Type B pancreatic cell (in vitro differentiated cells): ENCODE measurements at regions not wholly inside any gene's neighbourhood (a gene's known extent, or its start where the extent isn't known, plus 50 kb on each side); places are given as distances from the start of the nearest gene placed in this dataset.

ENCODE experiments used
- DNase-seq: peaks from one replicate; pipeline ENCODE4 v3.0.0; 2021; ENCODE audit warnings: mixed read lengths; ENCODE audit not compliant: unreplicated experiment; ENCODE audit errors: extremely low spot score
- H3K27ac Mint-ChIP-seq: 2 replicates; pipeline ENCODE4 v1.8.0; 2021; ENCODE audit warnings: mild to moderate bottlenecking, mixed read lengths
- H3K27me3 Mint-ChIP-seq: 2 replicates; pipeline ENCODE4 v1.8.0; 2021; ENCODE audit warnings: mixed read lengths
- H3K36me3 Mint-ChIP-seq: 2 replicates; pipeline ENCODE4 v1.8.0; 2021; ENCODE audit warnings: mixed read lengths
- H3K4me1 Mint-ChIP-seq: one replicate; pipeline ENCODE4 v1.8.0; 2021; ENCODE audit warnings: mixed read lengths; ENCODE audit not compliant: unreplicated experiment
- H3K4me3 Mint-ChIP-seq: 2 replicates; pipeline ENCODE4 v1.8.0; 2021; ENCODE audit warnings: mild to moderate bottlenecking, mixed read lengths
- H3K9me3 Mint-ChIP-seq: 2 replicates; pipeline ENCODE4 v1.8.0; 2021; ENCODE audit warnings: mixed read lengths
- CTCF ChIP-seq: fragments of 200-600 bp; sonication (generic); conservative IDR thresholded peaks from 2 replicates; pipeline ENCODE4 v1.5.0; 2021; ENCODE audit warnings: antibody characterized with exemption, mild to moderate bottlenecking

GRCh38 chr11:23696688-23697415, 800.0 kb upstream of the LUZP2 start:
- Mint-ChIP-seq H3K36me3 (no peaks in the 10 kb centered on the region), H3K27ac (no peak overlapping the region), H3K27me3 (no peaks in the 10 kb centered on the region), H3K4me1 (no peaks in the 10 kb centered on the region), H3K9me3 (no peaks in the 10 kb centered on the region), H3K4me3 (no peak overlapping the region)
- TF ChIP-seq CTCF: no peak
- DNase-seq: no peak

GRCh38 chr11:23704183-23704582, 792.7 kb upstream of the LUZP2 start:
- H3K36me3 Mint-ChIP-seq: no peaks in the 10 kb centered on the region
- no peaks in the 10 kb centered on the region for H3K27me3 Mint-ChIP-seq
- H3K27ac Mint-ChIP-seq: no peak overlapping the region
- no peak for TF ChIP-seq CTCF
- no peak for DNase-seq
- peaks cover 5% of the 10 kb centered on the region for H3K9me3 Mint-ChIP-seq
- H3K4me1 Mint-ChIP-seq: no peaks in the 10 kb centered on the region
- no peak overlapping the region for H3K4me3 Mint-ChIP-seq

GRCh38 chr11:23711981-23712380, 784.9 kb upstream of the LUZP2 start:
- Mint-ChIP-seq H3K27me3 (no peaks in the 10 kb centered on the region), H3K4me3 (no peak overlapping the region), H3K4me1 (no peaks in the 10 kb centered on the region), H3K9me3 (peaks cover 5% of the 10 kb centered on the region), H3K36me3 (no peaks in the 10 kb centered on the region), H3K27ac (no peak overlapping the region)
- DNase-seq: no peak
- no peak for TF ChIP-seq CTCF

- Mint-ChIP-seq H3K9me3 (peaks cover 7% of the 10 kb centered on the region), H3K27me3 (no peaks in the 10 kb centered on the region), H3K4me1 (no peaks in the 10 kb centered on the region), H3K36me3 (no peaks in the 10 kb centered on the region), H3K4me3 (no peak overlapping the region), H3K27ac (no peak overlapping the region)
- DNase-seq: no peak
- TF ChIP-seq CTCF: no peak
Observed at GRCh38 chr11:23719016-23719415, 777.8 kb upstream of the LUZP2 start.

GRCh38 chr11:23723861-23724260, 773.0 kb upstream of the LUZP2 start:
- no peaks in the 10 kb centered on the region for H3K27me3 Mint-ChIP-seq

More at GRCh38 chr11:23723861-23724260, 773.0 kb upstream of the LUZP2 start:
- DNase-seq: no peak
- no peak for TF ChIP-seq CTCF
- Mint-ChIP-seq H3K27ac (no peak overlapping the region), H3K4me3 (no peak overlapping the region), H3K9me3 (no peaks in the 10 kb centered on the region), H3K36me3 (no peaks in the 10 kb centered on the region), H3K4me1 (peaks cover 6% of the 10 kb centered on the region)
